GM08714 (cell line): ENCODE measurements at regions not wholly inside any gene's neighbourhood (a gene's known extent, or its start where the extent isn't known, plus 50 kb on each side); places are given as distances from the start of the nearest gene placed in this dataset.

Source experiments
- H3K4me3 ChIP-seq: fragments of 200-500 bp; sonication (Bioruptor generic); 2 replicates; pipeline ENCODE4 v1.5.1; 2014; ENCODE audit warnings: mild to moderate bottlenecking, low read length, inconsistent platforms
- ZNF274 ChIP-seq: IDR thresholded peaks from 2 replicates; pipeline ENCODE4 v1.6.1; 2012; ENCODE audit warnings: mild to moderate bottlenecking, low read depth, low read length

DNA sequence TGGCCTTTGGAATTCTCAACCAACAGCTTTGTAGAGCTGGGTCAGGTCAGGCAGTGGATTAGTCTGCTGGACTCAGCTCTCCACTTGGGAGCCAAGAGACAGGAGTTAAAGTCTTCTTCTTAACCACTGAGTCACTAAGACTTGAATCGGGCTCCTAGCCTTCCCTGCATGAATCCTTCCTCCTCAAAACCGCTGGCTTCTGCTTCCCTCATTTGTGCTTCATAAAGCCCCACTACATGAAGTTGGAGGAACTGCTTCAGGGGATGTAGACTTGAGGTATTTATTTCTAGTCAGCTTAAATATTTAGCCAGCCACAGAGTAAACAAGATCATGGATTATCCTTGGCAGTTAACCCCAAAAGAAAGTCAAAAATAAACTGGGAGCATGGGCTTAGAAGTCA is 536.3 kb upstream of the TNP1 start:
- TF ChIP-seq ZNF274: no peak
- no peak overlapping the region for H3K4me3 ChIP-seq

GRCh38 chr2:217394510-217395351 is 534.9 kb upstream of the TNP1 start:
- H3K4me3 ChIP-seq: no peak overlapping the region
- no peak for TF ChIP-seq ZNF274

GRCh38 chr2:217393585-217394032 is 533.7 kb upstream of the TNP1 start:
- H3K4me3 ChIP-seq: no peak overlapping the region
- TF ChIP-seq ZNF274: no peak

GRCh38 chr2:217392930-217393584 is 533.2 kb upstream of the TNP1 start:
- TF ChIP-seq ZNF274: no peak
- H3K4me3 ChIP-seq: no peak overlapping the region

GRCh38 chr2:217387776-217388387 is 528.0 kb upstream of the TNP1 start:
- H3K4me3 ChIP-seq: no peak overlapping the region
- TF ChIP-seq ZNF274: no peak

DNA sequence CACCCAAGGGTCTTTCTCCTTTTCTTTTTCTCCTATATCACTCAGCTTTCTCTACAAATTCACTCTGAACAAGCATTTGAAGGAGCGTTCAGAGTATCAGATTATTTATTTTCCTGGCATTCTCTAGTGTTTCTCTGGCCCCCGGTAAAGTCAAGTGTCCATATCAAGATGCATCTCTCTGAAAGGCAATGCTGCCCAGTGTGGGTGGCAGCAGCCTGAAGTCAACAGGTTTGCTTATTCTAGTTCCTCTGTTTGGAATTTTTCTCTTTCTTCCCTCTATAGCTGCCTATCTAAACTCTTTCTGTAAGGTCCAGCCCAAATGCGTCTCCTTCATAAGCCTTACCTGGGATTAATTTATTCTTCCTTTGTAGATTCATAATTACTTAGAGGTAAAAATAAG is 526.2 kb upstream of the TNP1 start:
- TF ChIP-seq ZNF274: no peak

DNA sequence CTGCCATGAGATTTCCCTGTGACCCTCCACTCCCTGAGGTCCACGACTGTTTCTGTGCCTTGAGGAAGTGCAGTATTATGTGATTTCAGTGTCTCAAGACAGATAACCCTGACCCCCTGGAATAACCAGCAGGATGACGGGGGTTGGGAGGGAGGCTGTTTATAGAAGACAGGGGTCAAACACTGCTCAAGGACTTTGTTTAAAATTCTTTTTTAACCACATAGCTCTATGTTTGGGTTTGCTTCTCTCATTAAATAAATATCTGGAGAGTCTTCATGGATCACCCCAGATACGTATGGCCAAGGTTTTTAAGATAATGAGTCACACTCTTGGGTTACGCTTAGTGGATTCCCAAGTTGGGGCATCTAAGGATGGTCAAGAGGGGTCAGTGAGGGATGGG is 523.8 kb upstream of the TNP1 start:
- no peak for TF ChIP-seq ZNF274

More for the DNA sequence above, 526.2 kb upstream of the TNP1 start:
- H3K4me3 ChIP-seq: no peak overlapping the region

GRCh38 chr2:217382794-217383193 is 522.9 kb upstream of the TNP1 start:
- no peak for TF ChIP-seq ZNF274
- H3K4me3 ChIP-seq: no peak overlapping the region

More for the DNA sequence above, 523.8 kb upstream of the TNP1 start:
- no peak overlapping the region for H3K4me3 ChIP-seq

DNA sequence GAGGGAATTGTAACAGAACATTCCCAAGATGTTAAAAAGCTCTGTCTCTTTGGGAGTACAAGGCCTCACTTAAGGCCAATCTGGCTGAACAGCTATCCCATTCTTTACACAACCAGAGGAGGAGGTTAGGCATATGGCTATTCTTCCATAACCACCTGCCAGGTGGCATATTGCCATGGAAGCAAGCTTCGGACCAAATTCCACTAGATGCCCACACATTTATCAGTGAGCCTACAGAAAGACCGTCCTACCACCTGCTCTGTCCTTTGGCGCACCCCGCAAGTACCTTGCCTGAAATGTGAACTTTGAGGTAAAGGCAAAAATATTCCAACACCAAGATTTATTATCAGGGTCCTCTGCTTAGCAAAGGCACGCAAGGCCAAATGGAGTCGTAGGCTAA is 519.9 kb upstream of the TNP1 start:
- no peak for TF ChIP-seq ZNF274
- H3K4me3 ChIP-seq: no peak overlapping the region

- no peak overlapping the region for H3K4me3 ChIP-seq
- no peak for TF ChIP-seq ZNF274
Measured at GRCh38 chr2:217372794-217373193, 512.9 kb upstream of the TNP1 start.

DNA sequence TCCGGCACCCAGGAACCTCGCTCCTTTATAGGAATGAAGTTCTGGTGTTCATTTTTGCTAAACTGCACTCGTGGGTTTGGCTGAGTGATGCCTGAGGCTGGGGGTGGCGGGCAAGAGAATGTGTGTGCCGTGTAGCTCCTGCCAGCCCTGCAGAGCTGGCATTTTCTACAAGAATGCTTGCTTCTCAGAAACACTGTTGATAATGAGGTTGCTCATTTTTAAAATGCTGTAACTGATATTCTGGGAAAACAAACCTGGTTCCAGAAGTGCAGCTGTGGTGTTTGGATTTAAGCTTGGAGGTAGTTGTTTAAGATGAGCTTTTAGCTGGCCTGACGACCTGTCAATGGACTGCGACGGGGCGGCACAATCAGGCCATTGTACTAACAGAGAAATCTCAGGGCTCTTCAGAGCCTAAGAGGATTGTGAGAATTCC is 511.9 kb upstream of the TNP1 start:
- TF ChIP-seq ZNF274: no peak
- no peak overlapping the region for H3K4me3 ChIP-seq

DNA sequence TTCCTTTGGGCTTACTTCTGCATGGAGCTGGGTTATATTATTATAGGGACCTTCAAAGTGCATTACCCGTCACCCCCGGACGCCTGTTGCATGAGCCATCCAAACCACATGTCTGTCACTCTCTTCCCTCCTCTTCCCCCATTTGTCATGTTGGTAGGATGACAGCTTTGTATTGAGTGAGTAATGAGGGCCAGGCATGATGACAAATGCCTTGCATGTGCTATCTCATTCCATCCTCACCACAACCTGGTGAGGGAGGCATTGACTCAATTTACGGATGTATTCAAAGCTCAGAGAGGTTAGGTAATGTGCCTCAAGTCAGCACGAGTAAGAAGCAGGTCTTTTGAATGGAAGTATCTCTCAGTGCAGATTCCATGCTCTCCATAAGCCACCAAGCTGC is 510.5 kb upstream of the TNP1 start:
- no peak overlapping the region for H3K4me3 ChIP-seq
- no peak for TF ChIP-seq ZNF274

DNA sequence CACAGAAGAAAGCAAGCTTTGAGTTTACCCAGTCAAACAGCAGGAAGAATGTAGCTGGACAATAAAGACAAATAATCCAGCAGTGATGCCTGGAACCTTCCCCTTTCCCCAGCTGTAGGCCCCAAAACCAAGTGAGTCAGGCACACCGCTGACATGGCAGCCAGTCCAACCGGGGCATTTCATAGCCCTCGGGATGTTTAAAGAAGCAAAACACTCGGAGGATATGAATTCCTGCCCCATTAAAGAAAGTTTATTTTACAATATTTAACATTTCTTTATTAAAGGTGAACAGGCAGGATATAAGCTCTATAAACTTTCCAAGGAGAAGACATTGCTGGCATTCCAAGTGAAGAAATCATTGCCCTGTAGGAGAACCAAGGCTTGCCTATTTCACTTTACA is 507.6 kb upstream of the TNP1 start:
- H3K4me3 ChIP-seq: no peak overlapping the region
- TF ChIP-seq ZNF274: no peak

GRCh38 chr2:217366966-217367365 is 507.1 kb upstream of the TNP1 start:
- H3K4me3 ChIP-seq: no peak overlapping the region
- TF ChIP-seq ZNF274: no peak
